CD4-positive, alpha-beta memory T cell (primary cell): ENCODE measurements at regions not wholly inside any gene's neighbourhood (a gene's known extent, or its start where the extent isn't known, plus 50 kb on each side); places are given as distances from the start of the nearest gene placed in this dataset.
A peak's percentile ranks its signal among the peaks of the same experiment; 100 is the strongest.
"Not testable (repeated sequence)": the region's sequence is repeated elsewhere in the genome, so short reads cannot be mapped to it uniquely, and the experiment has no call there.

Experiments used
- CTCF ChIA-PET: fragments of 350-600 bp; sonication (Branson Sonifier 250); formaldehyde crosslinking; loops from one replicate; lab custom pipeline; 2021; ENCODE audit warnings: inconsistent platforms; ENCODE audit not compliant: partially characterized antibody; lab: Charles Lee
- POLR2A ChIA-PET: fragments of 350-600 bp; sonication (Branson Sonifier 250); formaldehyde crosslinking; loops from one replicate; lab custom pipeline; 2021; ENCODE audit not compliant: partially characterized antibody; lab: Charles Lee
- DNase-seq, 5 donors: peaks; one replicate each; pipeline versions ENCODE4 v3.0.0 to v3.0.0-alpha.2; 2020 to 2022; ENCODE audit warnings: mixed read lengths in 1 of 5
- H3K27ac ChIP-seq: one replicate; pipeline ENCODE4 v1.7.0; 2013; ENCODE audit warnings: low read depth, low read length
- H3K27me3 ChIP-seq: 2 replicates; pipeline ENCODE4 v1.7.0; 2013; ENCODE audit warnings: mild to moderate bottlenecking, low read length, moderate library complexity; ENCODE audit not compliant: insufficient read depth
- H3K36me3 ChIP-seq: 2 replicates; pipeline ENCODE4 v1.7.0; 2013; ENCODE audit warnings: mild to moderate bottlenecking, low read length, moderate library complexity; ENCODE audit not compliant: insufficient read depth
- H3K4me1 ChIP-seq: 2 replicates; pipeline ENCODE4 v1.7.0; 2013; ENCODE audit warnings: mild to moderate bottlenecking, low read length, moderate library complexity; ENCODE audit not compliant: insufficient read depth
- H3K4me3 ChIP-seq, 2 donors: one replicate each; pipeline ENCODE4 v1.7.0; 2013; ENCODE audit warnings: low read length in 2 of 2, mild to moderate bottlenecking in 1 of 2
- H3K9me3 ChIP-seq, 2 donors: one replicate each; pipeline ENCODE4 v1.7.0; 2013; ENCODE audit warnings: low read length in 2 of 2, control low read depth in 1 of 2; ENCODE audit not compliant: control insufficient read depth in 1 of 2
- H3K27ac Mint-ChIP-seq, 7 donors: one replicate each; pipeline ENCODE4 v1.8.0; 2020 to 2021; ENCODE audit warnings: mixed read lengths in 7 of 7, mild to moderate bottlenecking in 6 of 7, inconsistent platforms in 3 of 7, moderate library complexity in 3 of 7
- H3K27me3 Mint-ChIP-seq, 2 donors: one replicate each; pipeline ENCODE4 v1.8.0; 2020 to 2021; ENCODE audit warnings: mixed read lengths in 2 of 2
- H3K36me3 Mint-ChIP-seq, 2 donors: one replicate each; pipeline ENCODE4 v1.8.0; 2020 to 2021; ENCODE audit warnings: mixed read lengths in 2 of 2, inconsistent platforms in 1 of 2, mild to moderate bottlenecking in 1 of 2
- H3K4me1 Mint-ChIP-seq, 4 donors: one replicate each; pipeline ENCODE4 v1.8.0; 2020 to 2021; ENCODE audit warnings: mixed read lengths in 4 of 4, mild to moderate bottlenecking in 1 of 4
- H3K4me3 Mint-ChIP-seq, 8 donors: one replicate each; pipeline ENCODE4 v1.8.0; 2020 to 2021; ENCODE audit warnings: mixed read lengths in 8 of 8, mild to moderate bottlenecking in 7 of 8, moderate library complexity in 6 of 8, inconsistent platforms in 3 of 8
- H3K9me3 Mint-ChIP-seq, 8 donors: one replicate each; pipeline ENCODE4 v1.8.0; 2020 to 2021; ENCODE audit warnings: mixed read lengths in 8 of 8, mild to moderate bottlenecking in 5 of 8, inconsistent platforms in 3 of 8, moderate library complexity in 1 of 8
- intact Hi-C: fragments of 100-400 bp; cut with micrococcal nuclease; formaldehyde crosslinking; loops from one replicate; pipeline ENCODE4 v1.15.1; 2023

DNA sequence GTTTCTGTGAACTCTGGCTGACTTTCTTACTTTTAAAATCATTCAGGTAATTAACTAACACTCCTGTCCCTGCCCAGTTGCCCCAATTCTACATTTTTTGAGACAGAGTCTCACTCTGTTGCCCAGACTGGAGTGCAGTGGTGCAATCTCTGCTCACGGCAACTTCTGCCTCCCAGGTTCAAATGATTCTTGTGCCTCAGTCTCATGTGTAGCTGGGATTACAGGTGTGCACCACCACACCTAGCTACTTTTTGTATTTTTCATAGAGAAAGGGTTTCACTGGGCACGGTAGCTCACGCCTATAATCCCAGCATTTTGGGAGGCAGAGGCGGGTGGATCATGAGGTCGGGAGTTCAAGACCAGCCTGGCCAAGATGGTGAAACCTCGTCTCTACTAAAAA lies 66.2 kb upstream of the MED13 start:
- POLR2A ChIA-PET, intact Hi-C loops, H3K9me3 ChIP-seq, H3K27ac ChIP-seq, DNase-seq, H3K4me1 Mint-ChIP-seq, H3K36me3 Mint-ChIP-seq, H3K36me3 ChIP-seq, H3K4me1 ChIP-seq, H3K9me3 Mint-ChIP-seq, H3K27me3 ChIP-seq, CTCF ChIA-PET, H3K4me3 ChIP-seq, H3K27ac Mint-ChIP-seq, H3K4me3 Mint-ChIP-seq: not testable (repeated sequence)
- H3K27me3 Mint-ChIP-seq: peaks cover 8 to 13% of the 10 kb centered on the region in 2 donors

DNA sequence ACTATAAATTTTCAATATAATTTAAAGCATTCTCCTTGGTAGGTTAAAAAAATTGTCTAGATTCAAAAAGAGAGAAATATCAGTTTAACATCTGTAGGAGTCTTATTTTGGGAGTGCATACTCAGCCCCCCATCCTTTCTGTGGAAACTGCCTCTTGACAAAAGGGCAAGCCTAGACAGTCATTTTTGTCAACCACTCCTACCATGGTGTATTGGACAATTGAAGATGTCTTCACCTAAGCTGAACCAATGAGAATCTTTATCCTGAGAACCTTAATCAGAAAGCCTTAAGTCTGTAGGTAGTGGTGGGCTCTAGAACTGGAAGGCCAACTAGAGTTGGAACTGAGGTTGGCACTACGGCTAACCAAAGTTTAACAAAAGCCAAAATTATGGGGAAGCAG lies 65.7 kb upstream of the MED13 start:
- Histone ChIP-seq H3K4me3 (no peak overlapping the region), H3K4me1 (peaks cover 4% of the 10 kb centered on the region), H3K36me3 (no peaks in the 10 kb centered on the region), H3K9me3 (no peaks in the 10 kb centered on the region), H3K27ac (no peak overlapping the region), H3K27me3 (no peaks in the 10 kb centered on the region)
- no peak for DNase-seq
- peaks cover 8 to 13% of the 10 kb centered on the region in 2 donors for H3K27me3 Mint-ChIP-seq
- no peak overlapping the region for H3K27ac Mint-ChIP-seq
- peaks cover 3 to 9% (median 4%) of the 10 kb centered on the region in 4 donors for H3K4me1 Mint-ChIP-seq
- no peaks in the 10 kb centered on the region for H3K36me3 Mint-ChIP-seq
- H3K9me3 Mint-ChIP-seq: no peaks in the 10 kb centered on the region
- intact Hi-C loops: no loop called here
- POLR2A ChIA-PET: no interaction called here
- CTCF ChIA-PET: no interaction called here
- H3K4me3 Mint-ChIP-seq: no peak overlapping the region

GRCh38 chr17:62126292-62126691 lies 61.2 kb upstream of the MED13 start:
- DNase-seq: no peak
- Histone ChIP-seq H3K36me3 (no peaks in the 10 kb centered on the region), H3K27me3 (no peaks in the 10 kb centered on the region), H3K4me3 (no peak overlapping the region), H3K9me3 (no peaks in the 10 kb centered on the region), H3K27ac (no peak overlapping the region), H3K4me1 (peaks cover 6% of the 10 kb centered on the region)
- peak overlapping the region in 1 of 7 donors; percentile 50 for H3K27ac Mint-ChIP-seq
- H3K27me3 Mint-ChIP-seq: peaks cover 3 to 15% of the 10 kb centered on the region in 2 donors
- no peaks in the 10 kb centered on the region for H3K9me3 Mint-ChIP-seq
- ChIA-PET CTCF (no interaction called here), POLR2A (no interaction called here)
- no peak overlapping the region for H3K4me3 Mint-ChIP-seq
- intact Hi-C loops: no loop called here
- H3K4me1 Mint-ChIP-seq: peaks cover 6 to 12% (median 7%) of the 10 kb centered on the region in 4 donors
- H3K36me3 Mint-ChIP-seq: no peaks in the 10 kb centered on the region

- CTCF ChIA-PET: no interaction called here
- Mint-ChIP-seq H3K9me3 (no peaks in the 10 kb centered on the region), H3K4me3 (no peak overlapping the region), H3K36me3 (no peaks in the 10 kb centered on the region), H3K27ac (peak overlapping the region in 1 of 7 donors; percentile 76), H3K27me3 (peaks cover 3 to 14% of the 10 kb centered on the region in 2 donors), H3K4me1 (peaks cover 13 to 21% (median 15%) of the 10 kb centered on the region in 4 donors)
- intact Hi-C loops: no loop called here
- Histone ChIP-seq H3K4me3 (no peak overlapping the region), H3K36me3 (no peaks in the 10 kb centered on the region), H3K27ac (no peak overlapping the region), H3K9me3 (no peaks in the 10 kb centered on the region), H3K27me3 (no peaks in the 10 kb centered on the region), H3K4me1 (peaks cover 14% of the 10 kb centered on the region)
- DNase-seq: no peak
- POLR2A ChIA-PET: no interaction called here
Measured at GRCh38 chr17:62125307-62125706, 60.2 kb upstream of the MED13 start.

DNA sequence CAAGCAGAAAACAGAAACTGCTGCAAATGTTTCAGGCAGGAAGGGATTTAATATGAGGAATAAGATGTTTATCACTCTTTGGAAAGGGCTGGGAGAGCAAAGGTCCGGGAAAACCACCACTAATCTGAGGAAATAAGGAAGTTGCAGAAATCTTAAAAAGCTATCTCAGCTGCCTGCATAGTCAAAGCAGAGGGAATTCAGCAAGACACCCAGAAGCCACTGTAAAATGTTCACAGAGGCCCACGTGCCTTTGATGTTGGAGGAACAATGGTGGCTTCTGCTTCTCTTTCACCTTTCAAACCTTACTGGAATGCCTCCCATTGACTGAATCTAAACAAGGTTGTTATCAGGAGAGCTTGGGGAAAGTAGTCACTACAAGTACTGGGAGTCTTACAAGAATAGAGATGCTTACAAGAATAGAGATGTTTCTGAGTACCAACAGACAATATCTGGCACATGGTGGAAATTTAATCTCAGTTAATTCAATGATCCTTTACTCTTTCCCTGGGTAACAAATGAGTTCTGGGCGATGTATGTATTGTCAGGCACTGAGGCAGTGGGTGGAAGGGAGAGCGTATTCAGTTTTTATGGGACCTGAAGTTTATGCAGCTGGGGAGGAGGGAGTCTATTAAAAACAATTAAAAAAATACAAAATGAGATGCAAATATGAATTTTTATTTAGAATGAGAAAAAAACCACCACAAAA lies 56.1 kb upstream of the MED13 start:
- Histone ChIP-seq H3K4me3 (no peak overlapping the region), H3K27me3 (no peaks in the 10 kb centered on the region), H3K9me3 (no peaks in the 10 kb centered on the region), H3K36me3 (no peaks in the 10 kb centered on the region), H3K27ac (no peak overlapping the region), H3K4me1 (peaks cover 22% of the 10 kb centered on the region)
- POLR2A ChIA-PET: no interaction called here
- Mint-ChIP-seq H3K36me3 (no peaks in the 10 kb centered on the region), H3K27me3 (peaks cover 3 to 7% of the 10 kb centered on the region in 2 donors), H3K9me3 (no peaks in the 10 kb centered on the region), H3K4me3 (peak overlapping the region; percentile 5 to 69 (median 44)), H3K4me1 (peaks cover 14 to 24% (median 20%) of the 10 kb centered on the region in 4 donors), H3K27ac (no peak overlapping the region)
- DNase-seq: no peak
- CTCF ChIA-PET: no interaction called here
- intact Hi-C loops: no loop called here

DNA sequence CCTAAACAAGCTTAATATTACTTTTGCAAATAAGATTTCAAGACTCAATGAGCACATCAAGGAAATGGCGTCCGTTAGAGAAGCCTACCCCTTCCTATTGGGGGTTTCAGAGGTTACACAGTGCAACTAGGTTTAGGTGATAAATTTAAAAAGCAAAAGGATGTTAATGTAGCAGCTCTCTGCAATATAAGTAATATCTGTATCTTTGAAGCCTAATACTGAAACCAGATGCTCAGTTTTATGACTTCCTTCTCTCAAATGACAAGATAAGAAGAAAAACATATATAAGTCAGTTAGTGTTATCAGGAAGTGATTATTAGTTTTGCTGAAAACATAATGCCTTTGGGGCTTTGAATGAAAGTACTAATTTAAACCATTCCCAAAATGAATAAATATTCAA lies 54.3 kb upstream of the MED13 start:
- H3K36me3 Mint-ChIP-seq: no peaks in the 10 kb centered on the region
- no peaks in the 10 kb centered on the region for H3K9me3 Mint-ChIP-seq
- POLR2A ChIA-PET: no interaction called here
- no peak overlapping the region for H3K27ac Mint-ChIP-seq
- Histone ChIP-seq H3K27me3 (no peaks in the 10 kb centered on the region), H3K4me3 (no peak overlapping the region), H3K36me3 (no peaks in the 10 kb centered on the region), H3K27ac (no peak overlapping the region), H3K9me3 (no peaks in the 10 kb centered on the region), H3K4me1 (peaks cover 21% of the 10 kb centered on the region)
- intact Hi-C loops: no loop called here
- CTCF ChIA-PET: no interaction called here
- H3K27me3 Mint-ChIP-seq: peaks cover 0 to 1% of the 10 kb centered on the region in 2 donors
- H3K4me3 Mint-ChIP-seq: no peak overlapping the region
- DNase-seq: no peak
- H3K4me1 Mint-ChIP-seq: peaks cover 14 to 22% (median 19%) of the 10 kb centered on the region in 4 donors
